GM23338 (cell line): ENCODE measurements at regions not wholly inside any gene's neighbourhood (a gene's known extent, or its start where the extent isn't known, plus 50 kb on each side); places are given as distances from the start of the nearest gene placed in this dataset.

ENCODE experiments used
- ATAC-seq: fragments of 200-7000 bp; cut with Tn5 transposase; 3 replicates; pipeline ENCODE4 v1.9.1; 2020
- DNase-seq: peaks from one replicate; pipeline ENCODE4 v3.0.0-alpha.2; 2015; ENCODE audit warnings: low spot score
- H2AFZ ChIP-seq: fragments of 200-600 bp; sonication (generic); 2 replicates; pipeline ENCODE4 v1.8.0; 2016; ENCODE audit warnings: antibody characterized with exemption, mild to moderate bottlenecking, moderate library complexity
- H3F3A ChIP-seq: fragments of 200-600 bp; sonication (generic); replicated peaks from 2 replicates; pipeline ENCODE4 v1.8.0; 2017; ENCODE audit warnings: antibody characterized with exemption, mixed run types, low read depth
- H3K27ac ChIP-seq: fragments of 200-600 bp; sonication (generic); 2 replicates; pipeline ENCODE4 v1.6.1; 2016; ENCODE audit warnings: low read depth
- H3K27me3 ChIP-seq: fragments of 200-600 bp; sonication (generic); 2 replicates; pipeline ENCODE4 v1.8.0; 2016; ENCODE audit warnings: mild to moderate bottlenecking, mixed run types, moderate library complexity; ENCODE audit not compliant: insufficient read depth
- H3K36me3 ChIP-seq: fragments of 200-600 bp; sonication (generic); 2 replicates; pipeline ENCODE4 v1.8.0; 2016; ENCODE audit warnings: mild to moderate bottlenecking; ENCODE audit not compliant: insufficient read depth
- H3K4me1 ChIP-seq: fragments of 200-600 bp; sonication (generic); 2 replicates; pipeline ENCODE4 v1.8.0; 2016; ENCODE audit warnings: mild to moderate bottlenecking, moderate library complexity; ENCODE audit not compliant: insufficient read depth
- H3K4me2 ChIP-seq: fragments of 200-600 bp; sonication (generic); 2 replicates; pipeline ENCODE4 v1.7.1; 2017; ENCODE audit warnings: mixed run types
- H3K4me3 ChIP-seq: fragments of 200-600 bp; sonication (generic); 2 replicates; pipeline ENCODE4 v1.6.1; 2016; ENCODE audit warnings: mixed run types
- H3K79me2 ChIP-seq: fragments of 200-600 bp; sonication (generic); replicated peaks from 2 replicates; pipeline ENCODE4 v1.8.0; 2017; ENCODE audit warnings: mild to moderate bottlenecking; ENCODE audit not compliant: insufficient read depth
- H3K9me2 ChIP-seq: fragments of 200-600 bp; sonication (generic); 2 replicates; pipeline ENCODE4 v1.8.0; 2017; ENCODE audit not compliant: insufficient read depth
- H4K20me1 ChIP-seq: fragments of 200-600 bp; sonication (generic); replicated peaks from 2 replicates; pipeline ENCODE4 v1.8.0; 2017; ENCODE audit warnings: mild to moderate bottlenecking; ENCODE audit not compliant: insufficient read depth
- H3K27ac Mint-ChIP-seq: 2 replicates; pipeline ENCODE4 v1.8.0; 2020; ENCODE audit warnings: inconsistent platforms, mild to moderate bottlenecking, moderate library complexity, mixed read lengths
- H3K27me3 Mint-ChIP-seq: 3 replicates; pipeline ENCODE4 v1.8.0; 2022; ENCODE audit warnings: low read depth, mild to moderate bottlenecking, moderate library complexity, mixed read lengths, inconsistent platforms; ENCODE audit not compliant: insufficient read depth, poor library complexity
- H3K36me3 Mint-ChIP-seq: 3 replicates; pipeline ENCODE4 v1.8.0; 2021; ENCODE audit warnings: low read depth, mild to moderate bottlenecking, inconsistent platforms, moderate library complexity, mixed read lengths
- H3K4me1 Mint-ChIP-seq: 3 replicates; pipeline ENCODE4 v1.8.0; 2020; ENCODE audit warnings: mild to moderate bottlenecking, inconsistent platforms, mixed read lengths
- H3K4me3 Mint-ChIP-seq: 3 replicates; pipeline ENCODE4 v1.8.0; 2021; ENCODE audit warnings: moderate library complexity, mild to moderate bottlenecking, inconsistent platforms, mixed read lengths
- H3K9me3 Mint-ChIP-seq: 3 replicates; pipeline ENCODE4 v1.8.0; 2020; ENCODE audit warnings: moderate library complexity, mild to moderate bottlenecking, inconsistent platforms, mixed read lengths
- CREB1 ChIP-seq: fragments of 250-450 bp; sonication (Bioruptor Pico); IDR thresholded peaks from 2 replicates; pipeline ENCODE4 v1.5.0; 2020; ENCODE audit warnings: low read depth, mild to moderate bottlenecking, moderate library complexity
- ETS1 ChIP-seq: IDR thresholded peaks from 2 replicates; pipeline ENCODE4 v1.6.1; 2016; ENCODE audit warnings: antibody characterized with exemption
- EZH2 ChIP-seq: fragments of 200-600 bp; sonication (generic); IDR thresholded peaks from one replicate; pipeline ENCODE4 v1.8.0; 2017; ENCODE audit warnings: antibody characterized with exemption, mild to moderate bottlenecking, low read depth; ENCODE audit not compliant: unreplicated experiment
- EZH2phosphoT487 ChIP-seq: fragments of 200-600 bp; sonication (generic); IDR thresholded peaks from one replicate; pipeline ENCODE4 v1.8.1; 2018; ENCODE audit warnings: antibody characterized with exemption; ENCODE audit not compliant: unreplicated experiment
- JUNB ChIP-seq: IDR thresholded peaks from one replicate; pipeline ENCODE4 v1.6.1; 2016; ENCODE audit warnings: antibody characterized with exemption; ENCODE audit not compliant: unreplicated experiment
- NANOG ChIP-seq: IDR thresholded peaks from 2 replicates; pipeline ENCODE4 v1.6.1; 2016; ENCODE audit warnings: antibody characterized with exemption, borderline replicate concordance
- POLR2AphosphoS5 ChIP-seq: IDR thresholded peaks from 2 replicates; pipeline ENCODE4 v1.6.1; 2016; ENCODE audit warnings: antibody characterized with exemption, low read depth
- REST ChIP-seq: IDR thresholded peaks from one replicate; pipeline ENCODE4 v1.6.1; 2018; ENCODE audit warnings: antibody characterized with exemption; ENCODE audit not compliant: unreplicated experiment
- STAT1 ChIP-seq: IDR thresholded peaks from one replicate; pipeline ENCODE4 v1.6.1; 2016; ENCODE audit warnings: antibody characterized with exemption; ENCODE audit not compliant: unreplicated experiment
- ZNF114 ChIP-seq: fragments of 250-450 bp; sonication (Bioruptor Pico); IDR thresholded peaks from 2 replicates; pipeline ENCODE4 v1.5.0; 2020; ENCODE audit warnings: mild to moderate bottlenecking, moderate library complexity
- ZNF331 ChIP-seq: fragments of 250-450 bp; sonication (Bioruptor Pico); IDR thresholded peaks from 2 replicates; pipeline ENCODE4 v1.5.0; 2020; ENCODE audit warnings: low read depth, mild to moderate bottlenecking, moderate library complexity

- TF ChIP-seq ETS1 (no peak), JUNB (no peak), ZNF331 (CRISPR knock-in tag) (no peak), EZH2phosphoT487 (no peak)
Observed at GRCh38 chr4:23579166-23579565, 310.7 kb downstream of the PPARGC1A start (continued).

GRCh38 chr4:23577398-23577797, 312.4 kb downstream of the PPARGC1A start:
- Histone ChIP-seq H4K20me1 (no peaks in the 10 kb centered on the region), H3K4me3 (no peak overlapping the region), H3K4me1 (peaks cover 20% of the 10 kb centered on the region), H3F3A (no peaks in the 10 kb centered on the region), H2AFZ (no peak overlapping the region), H3K36me3 (no peaks in the 10 kb centered on the region), H3K27me3 (no peaks in the 10 kb centered on the region), H3K27ac (no peak overlapping the region), H3K4me2 (no peak overlapping the region), H3K9me2 (peaks cover 5% of the 10 kb centered on the region; the same call in 1 of the 2 replicates), H3K79me2 (no peaks in the 10 kb centered on the region)
- peaks cover 18% of the 10 kb centered on the region for H3K9me3 Mint-ChIP-seq
- H3K4me1 Mint-ChIP-seq, result peaks cover 18% of the 10 kb centered on the region
- DNase-seq, result no peak
- H3K36me3 Mint-ChIP-seq, result peaks cover 10% of the 10 kb centered on the region; the same call in 2 of the 3 replicates
- no peaks in the 10 kb centered on the region for H3K27me3 Mint-ChIP-seq
- no peak overlapping the region for H3K27ac Mint-ChIP-seq
- TF ChIP-seq STAT1, result no peak
- TF ChIP-seq REST, result no peak
- no peak for TF ChIP-seq EZH2
- no peak for ATAC-seq
- H3K4me3 Mint-ChIP-seq, result no peak overlapping the region

- Histone ChIP-seq H4K20me1 (no peaks in the 10 kb centered on the region), H2AFZ (no peak overlapping the region), H3K27me3 (no peaks in the 10 kb centered on the region), H3F3A (no peaks in the 10 kb centered on the region), H3K79me2 (no peaks in the 10 kb centered on the region), H3K4me1 (peaks cover 5% of the 10 kb centered on the region; the same call in 1 of the 2 replicates), H3K4me3 (no peak overlapping the region), H3K27ac (no peak overlapping the region), H3K9me2 (peaks cover 5% of the 10 kb centered on the region; the same call in 1 of the 2 replicates), H3K36me3 (no peaks in the 10 kb centered on the region), H3K4me2 (no peak overlapping the region)
- DNase-seq (no peak), ATAC-seq (no peak)
- no peak overlapping the region for H3K4me3 Mint-ChIP-seq
- H3K27me3 Mint-ChIP-seq, result no peaks in the 10 kb centered on the region
- no peak for TF ChIP-seq EZH2
- no peak for TF ChIP-seq EZH2phosphoT487
- no peak for TF ChIP-seq NANOG
- TF ChIP-seq ETS1, result no peak
- no peak for TF ChIP-seq ZNF331 (CRISPR knock-in tag)
- no peak for TF ChIP-seq CREB1
- TF ChIP-seq JUNB, result no peak
- TF ChIP-seq POLR2AphosphoS5, result no peak
- no peak for TF ChIP-seq ZNF114
- TF ChIP-seq STAT1, result no peak
- peaks cover 15% of the 10 kb centered on the region; the same call in 2 of the 3 replicates for H3K36me3 Mint-ChIP-seq
- H3K4me1 Mint-ChIP-seq, result peaks cover 7% of the 10 kb centered on the region
- peaks cover 22% of the 10 kb centered on the region for H3K9me3 Mint-ChIP-seq
- no peak overlapping the region for H3K27ac Mint-ChIP-seq
Observed at GRCh38 chr4:23572382-23572781, 317.5 kb downstream of the PPARGC1A start.
